HL-60 (cell line): ENCODE measurements at regions not wholly inside any gene's neighbourhood (a gene's known extent, or its start where the extent isn't known, plus 50 kb on each side); places are given as distances from the start of the nearest gene placed in this dataset.

ENCODE experiments used
- DNase-seq, 2 experiments: peaks; one replicate each; pipeline ENCODE4 v3.0.0-alpha.2; 2010 to 2020; ENCODE audit warnings: low read depth in 1 of 2, low spot score in 1 of 2
- H3K27ac ChIP-seq: fragments of 250-450 bp; sonication (Bioruptor Pico); replicated peaks from 2 replicates; pipeline ENCODE4 v1.5.1; 2020; ENCODE audit warnings: mild to moderate bottlenecking, moderate library complexity
- H3K27me3 ChIP-seq: fragments of 250-450 bp; sonication (Bioruptor Pico); 2 replicates; pipeline ENCODE4 v1.5.1; 2021; ENCODE audit warnings: mild to moderate bottlenecking, moderate library complexity; ENCODE audit not compliant: insufficient read depth, poor library complexity, severe bottlenecking
- H3K4me3 ChIP-seq: replicated peaks from 2 replicates; pipeline ENCODE4 v1.5.1; 2011; ENCODE audit warnings: mild to moderate bottlenecking, control low read depth, low read length; ENCODE audit not compliant: insufficient read depth
- GABPA ChIP-seq: IDR thresholded peaks from 2 replicates; pipeline ENCODE4 v1.6.1; 2012; ENCODE audit warnings: low read depth
- POLR2AphosphoS5 ChIP-seq: IDR thresholded peaks from 2 replicates; pipeline ENCODE4 v1.6.1; 2012; ENCODE audit warnings: low read depth
- SPI1 ChIP-seq: IDR thresholded peaks from 2 replicates; pipeline ENCODE4 v1.6.1; 2012; ENCODE audit warnings: low read depth, mild to moderate bottlenecking, borderline replicate concordance
- TF ChIP-seq, protein P1 (sequence below): IDR thresholded peaks from one replicate; pipeline ENCODE4 v1.5.1; 2011; ENCODE audit warnings: low read length, control low read depth, inconsistent platforms; ENCODE audit not compliant: insufficient read depth
- TF ChIP-seq, protein P2 (sequence below): IDR thresholded peaks from 2 replicates; pipeline ENCODE4 v1.6.1; 2012; ENCODE audit warnings: low read depth; ENCODE audit not compliant: insufficient replicate concordance

DNA sequence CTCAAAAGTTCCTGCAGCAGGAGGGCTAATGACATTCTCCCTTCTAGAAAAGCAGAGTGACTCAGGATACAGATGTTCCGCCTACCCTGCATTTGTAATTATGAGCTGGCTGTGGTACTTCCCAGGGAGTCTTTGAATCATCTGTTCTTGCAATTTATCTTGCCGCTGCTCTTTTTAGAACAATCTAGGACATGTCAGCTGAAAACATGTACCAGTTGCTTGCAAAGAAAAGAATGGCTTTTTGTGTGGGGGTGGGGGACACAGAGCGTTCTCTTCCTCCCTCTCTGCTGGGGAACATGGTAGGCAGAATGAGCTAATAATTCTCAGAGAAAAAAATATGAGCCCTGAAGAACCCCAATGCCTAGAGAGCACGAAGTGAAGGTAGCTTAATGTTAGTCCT is 51.7 kb upstream of the TUT7 start:
- H3K27me3 ChIP-seq: peaks cover 5% of the 10 kb centered on the region
- no peak overlapping the region for H3K4me3 ChIP-seq
- TF ChIP-seq, protein P1, sequence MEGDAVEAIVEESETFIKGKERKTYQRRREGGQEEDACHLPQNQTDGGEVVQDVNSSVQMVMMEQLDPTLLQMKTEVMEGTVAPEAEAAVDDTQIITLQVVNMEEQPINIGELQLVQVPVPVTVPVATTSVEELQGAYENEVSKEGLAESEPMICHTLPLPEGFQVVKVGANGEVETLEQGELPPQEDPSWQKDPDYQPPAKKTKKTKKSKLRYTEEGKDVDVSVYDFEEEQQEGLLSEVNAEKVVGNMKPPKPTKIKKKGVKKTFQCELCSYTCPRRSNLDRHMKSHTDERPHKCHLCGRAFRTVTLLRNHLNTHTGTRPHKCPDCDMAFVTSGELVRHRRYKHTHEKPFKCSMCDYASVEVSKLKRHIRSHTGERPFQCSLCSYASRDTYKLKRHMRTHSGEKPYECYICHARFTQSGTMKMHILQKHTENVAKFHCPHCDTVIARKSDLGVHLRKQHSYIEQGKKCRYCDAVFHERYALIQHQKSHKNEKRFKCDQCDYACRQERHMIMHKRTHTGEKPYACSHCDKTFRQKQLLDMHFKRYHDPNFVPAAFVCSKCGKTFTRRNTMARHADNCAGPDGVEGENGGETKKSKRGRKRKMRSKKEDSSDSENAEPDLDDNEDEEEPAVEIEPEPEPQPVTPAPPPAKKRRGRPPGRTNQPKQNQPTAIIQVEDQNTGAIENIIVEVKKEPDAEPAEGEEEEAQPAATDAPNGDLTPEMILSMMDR: no peak
- no peak for TF ChIP-seq GABPA
- no peak for TF ChIP-seq SPI1
- TF ChIP-seq, protein P2, sequence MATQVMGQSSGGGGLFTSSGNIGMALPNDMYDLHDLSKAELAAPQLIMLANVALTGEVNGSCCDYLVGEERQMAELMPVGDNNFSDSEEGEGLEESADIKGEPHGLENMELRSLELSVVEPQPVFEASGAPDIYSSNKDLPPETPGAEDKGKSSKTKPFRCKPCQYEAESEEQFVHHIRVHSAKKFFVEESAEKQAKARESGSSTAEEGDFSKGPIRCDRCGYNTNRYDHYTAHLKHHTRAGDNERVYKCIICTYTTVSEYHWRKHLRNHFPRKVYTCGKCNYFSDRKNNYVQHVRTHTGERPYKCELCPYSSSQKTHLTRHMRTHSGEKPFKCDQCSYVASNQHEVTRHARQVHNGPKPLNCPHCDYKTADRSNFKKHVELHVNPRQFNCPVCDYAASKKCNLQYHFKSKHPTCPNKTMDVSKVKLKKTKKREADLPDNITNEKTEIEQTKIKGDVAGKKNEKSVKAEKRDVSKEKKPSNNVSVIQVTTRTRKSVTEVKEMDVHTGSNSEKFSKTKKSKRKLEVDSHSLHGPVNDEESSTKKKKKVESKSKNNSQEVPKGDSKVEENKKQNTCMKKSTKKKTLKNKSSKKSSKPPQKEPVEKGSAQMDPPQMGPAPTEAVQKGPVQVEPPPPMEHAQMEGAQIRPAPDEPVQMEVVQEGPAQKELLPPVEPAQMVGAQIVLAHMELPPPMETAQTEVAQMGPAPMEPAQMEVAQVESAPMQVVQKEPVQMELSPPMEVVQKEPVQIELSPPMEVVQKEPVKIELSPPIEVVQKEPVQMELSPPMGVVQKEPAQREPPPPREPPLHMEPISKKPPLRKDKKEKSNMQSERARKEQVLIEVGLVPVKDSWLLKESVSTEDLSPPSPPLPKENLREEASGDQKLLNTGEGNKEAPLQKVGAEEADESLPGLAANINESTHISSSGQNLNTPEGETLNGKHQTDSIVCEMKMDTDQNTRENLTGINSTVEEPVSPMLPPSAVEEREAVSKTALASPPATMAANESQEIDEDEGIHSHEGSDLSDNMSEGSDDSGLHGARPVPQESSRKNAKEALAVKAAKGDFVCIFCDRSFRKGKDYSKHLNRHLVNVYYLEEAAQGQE: no peak
- no peak for TF ChIP-seq POLR2AphosphoS5
- DNase-seq: no peak
- H3K27ac ChIP-seq: no peak overlapping the region

DNA sequence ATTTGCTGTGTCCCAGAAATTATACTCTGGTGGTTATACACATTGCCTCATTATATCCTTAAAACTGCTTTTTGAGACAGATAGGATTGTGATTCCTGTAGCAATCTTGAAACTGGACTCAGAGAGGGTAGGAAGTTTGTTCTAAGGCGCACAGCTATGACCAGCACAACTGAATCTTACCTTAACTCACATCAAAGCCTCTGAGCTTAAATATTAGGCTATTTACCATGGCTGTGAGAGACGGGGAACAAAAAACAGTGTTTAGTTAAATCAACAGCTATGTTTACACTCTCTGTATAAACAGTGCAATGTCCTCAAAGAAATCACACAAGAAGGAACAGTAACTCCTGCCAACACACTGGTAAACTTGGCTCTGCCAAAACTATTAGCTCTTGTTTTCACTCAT is 50.9 kb upstream of the TUT7 start:
- H3K27me3 ChIP-seq: peaks cover 5% of the 10 kb centered on the region
- DNase-seq: no peak

More for the DNA sequence above, 50.9 kb upstream of the TUT7 start:
- TF ChIP-seq, protein P1: no peak
- no peak for TF ChIP-seq SPI1
- TF ChIP-seq GABPA: no peak
- TF ChIP-seq POLR2AphosphoS5: no peak
- TF ChIP-seq, protein P2: no peak
- no peak overlapping the region for H3K4me3 ChIP-seq
- H3K27ac ChIP-seq: no peak overlapping the region
